ENCODE measurements at regions not wholly inside any gene's neighbourhood (a gene's known extent, or its start where the extent isn't known, plus 50 kb on each side); places are given as distances from the start of the nearest gene placed in this dataset.

GRCh38 chr10:29131952-29132547 lies 156.8 kb upstream of the LYZL1 start:
- DNase-seq: no peak

GRCh38 chr10:29132551-29133111 lies 156.2 kb upstream of the LYZL1 start:
- no peak for DNase-seq

DNA sequence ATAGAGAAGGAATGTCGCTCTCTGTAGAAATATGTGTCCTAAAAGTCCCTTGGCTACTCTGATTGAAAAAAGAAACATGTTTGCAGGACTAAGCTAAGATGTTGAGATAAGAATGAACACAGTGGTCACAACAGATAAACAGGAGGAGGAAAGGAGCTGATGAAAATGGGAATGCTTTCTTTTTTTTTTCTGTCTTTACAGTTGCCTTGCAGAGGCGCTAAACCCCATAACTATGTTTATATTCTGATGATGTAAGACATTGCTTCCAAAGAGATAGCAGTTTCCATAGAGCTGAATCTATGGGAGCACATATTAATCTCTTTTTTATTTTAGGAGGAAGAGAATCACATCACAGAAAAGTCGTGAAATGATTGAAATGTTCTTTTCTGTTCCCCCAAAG lies 153.5 kb upstream of the LYZL1 start:
- no peak for DNase-seq

GRCh38 chr10:29136411-29136810 lies 152.5 kb upstream of the LYZL1 start:
- DNase-seq: no peak

- DNase-seq: no peak
These were observed 148.7 kb upstream of the LYZL1 start for GRCh38 chr10:29140151-29140550.

- no peak for DNase-seq
These were observed 147.9 kb upstream of the LYZL1 start for GRCh38 chr10:29140991-29141390.

DNA sequence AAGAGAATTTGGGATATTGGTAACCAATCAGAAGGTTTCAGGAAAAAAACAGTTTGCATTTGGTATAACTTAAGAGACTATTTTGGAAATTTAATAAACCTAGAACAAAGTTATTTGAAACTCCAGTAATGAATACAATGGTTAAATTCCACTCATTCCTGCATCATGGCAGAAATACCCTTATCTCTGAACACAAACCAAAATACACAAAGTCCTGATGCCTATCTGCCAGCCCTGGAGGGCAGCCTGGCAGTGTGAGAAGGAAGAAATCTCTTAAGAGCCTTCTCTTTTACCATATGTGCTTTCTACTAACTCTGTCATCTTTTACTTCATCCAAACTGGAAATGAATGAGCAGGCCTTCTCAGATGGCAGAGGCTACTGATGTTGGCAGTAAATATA lies 147.1 kb upstream of the LYZL1 start:
- DNase-seq: no peak

DNA sequence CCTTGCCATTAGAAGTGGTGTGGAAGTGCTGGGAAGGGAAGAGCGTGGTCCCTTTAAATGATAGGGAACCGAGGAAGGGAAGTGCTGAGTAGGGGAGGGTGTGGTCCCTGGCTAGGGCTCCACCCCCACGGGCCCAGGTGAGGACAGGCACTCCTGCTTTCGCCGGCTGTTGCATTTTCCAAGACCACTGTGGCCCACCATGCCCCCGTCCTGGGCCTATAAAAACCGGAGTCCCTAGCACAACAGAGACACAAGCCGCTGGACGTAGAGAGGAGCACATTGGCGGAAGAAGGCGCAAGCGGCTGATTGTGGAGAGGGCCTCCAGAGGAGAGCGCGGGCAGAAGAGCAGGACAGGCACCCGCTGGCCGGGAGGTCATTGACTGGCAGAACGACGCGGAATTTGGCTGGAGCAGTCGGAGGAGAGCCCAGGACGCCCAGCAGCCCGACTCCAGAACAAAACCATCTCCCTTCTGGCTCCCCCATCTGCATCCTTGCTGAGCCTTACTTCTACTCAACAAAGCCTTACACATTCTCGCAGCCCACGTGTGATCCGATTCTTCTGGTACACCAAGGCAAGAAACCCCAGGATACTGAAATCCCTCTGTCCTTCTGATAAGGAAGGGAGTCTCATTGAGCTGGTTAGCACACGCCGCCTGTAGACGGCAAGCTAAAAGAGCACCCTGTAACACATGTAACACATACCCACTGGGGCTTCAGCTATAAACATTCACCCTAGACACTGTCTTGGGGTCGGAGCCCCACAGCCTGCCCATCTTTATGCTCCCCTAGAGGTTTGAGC lies 146.2 kb upstream of the LYZL1 start:
- no peak for DNase-seq

DNA sequence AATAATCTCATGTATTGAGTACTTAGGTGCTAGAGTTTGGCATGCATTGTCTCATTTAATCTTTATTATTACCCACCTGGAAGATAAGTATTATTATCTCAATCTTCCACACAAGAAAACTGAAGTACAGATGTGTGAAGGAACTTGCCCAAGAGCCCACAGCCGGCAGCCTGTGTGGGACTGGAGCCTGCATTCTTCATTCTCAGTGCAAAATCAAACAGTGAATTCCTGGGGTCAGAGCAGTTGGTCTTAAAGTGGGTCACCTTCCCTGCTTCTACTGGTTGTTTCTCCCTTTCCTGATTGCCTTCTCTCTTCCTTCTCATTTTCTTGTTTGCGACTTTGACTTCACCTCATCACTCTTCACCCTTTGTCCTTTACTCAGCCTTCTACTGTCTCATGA lies 144.7 kb upstream of the LYZL1 start:
- no peak for DNase-seq

DNA sequence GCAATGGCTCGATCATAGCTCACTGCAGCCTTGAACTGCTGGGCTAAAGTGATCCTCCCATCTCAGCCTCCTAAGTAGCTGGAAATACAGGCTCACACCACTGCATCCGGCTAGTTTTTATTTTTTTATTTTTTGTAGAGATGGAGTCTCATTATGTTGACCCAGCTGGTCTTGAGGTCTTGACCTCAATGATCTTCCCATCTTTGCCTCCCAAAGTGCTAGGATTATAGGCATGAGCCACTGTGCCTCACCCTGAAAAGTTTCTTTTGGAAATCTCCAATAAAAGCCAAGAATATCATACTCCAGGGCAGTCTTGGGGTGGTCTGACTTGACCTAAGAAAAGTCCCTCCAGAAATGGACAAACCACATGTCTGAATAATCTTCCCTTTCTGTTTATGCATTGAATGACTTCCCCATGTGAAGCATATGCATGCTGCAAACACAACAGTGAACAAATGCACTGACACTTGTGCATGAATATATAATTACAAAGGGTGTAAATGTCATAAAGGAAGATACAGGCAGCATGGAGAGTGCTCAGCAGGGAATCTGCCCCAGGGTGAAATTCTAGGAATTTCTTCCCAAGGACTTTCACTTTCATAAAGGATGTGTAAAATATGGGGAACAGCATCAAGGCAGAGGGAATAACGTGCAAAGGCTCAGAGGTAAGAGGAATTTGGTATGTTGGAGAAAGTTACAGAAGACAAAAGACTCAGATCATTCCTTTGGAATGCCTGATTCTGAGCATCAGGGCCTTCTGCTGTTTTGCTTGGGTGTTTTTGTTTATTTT lies 142.4 kb upstream of the LYZL1 start:
- DNase-seq: no peak

DNA sequence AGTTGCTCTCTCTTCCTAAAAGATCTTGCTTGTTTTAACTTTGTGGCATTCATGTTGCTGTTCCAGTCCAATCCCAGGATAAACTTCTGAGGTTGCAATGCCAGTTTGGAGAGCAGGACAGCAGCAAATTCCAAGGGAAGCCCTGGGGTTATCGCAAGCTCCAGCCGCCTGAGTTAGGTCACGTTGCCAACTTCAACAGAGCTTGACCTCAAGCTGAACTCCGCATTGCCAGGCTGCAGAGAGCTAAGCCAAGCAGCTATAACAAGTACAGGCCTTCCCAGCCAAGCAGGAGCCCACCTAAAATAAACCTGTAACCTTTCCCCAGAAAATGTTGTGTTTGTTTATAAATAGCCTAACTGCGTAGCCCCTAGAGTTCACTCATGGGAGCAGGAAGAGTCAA lies 138.9 kb upstream of the LYZL1 start:
- no peak for DNase-seq

- DNase-seq: no peak
These were observed 137.9 kb upstream of the LYZL1 start for GRCh38 chr10:29151005-29151404.

DNA sequence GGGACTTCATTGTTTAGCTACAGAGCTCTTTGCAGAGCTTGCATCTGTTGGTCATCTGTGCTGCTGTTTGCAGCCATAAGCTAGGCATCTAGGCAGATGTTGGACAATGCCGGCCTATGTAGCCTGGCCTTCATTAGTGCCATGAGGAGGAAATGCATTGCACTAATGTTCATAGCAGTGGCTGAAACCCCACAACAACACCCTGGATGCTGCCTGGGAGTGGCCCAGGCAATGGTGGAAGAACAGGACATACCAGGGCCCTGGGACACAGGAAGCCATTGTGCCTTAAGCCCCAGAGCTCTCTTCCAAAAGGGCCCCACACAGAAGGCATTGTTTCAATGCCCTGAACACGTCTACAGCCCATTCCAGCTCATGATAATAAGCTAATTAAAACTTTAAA lies 131.5 kb upstream of the LYZL1 start:
- no peak for DNase-seq

- no peak for DNase-seq
These were observed 130.8 kb upstream of the LYZL1 start for GRCh38 chr10:29158066-29158465.

DNA sequence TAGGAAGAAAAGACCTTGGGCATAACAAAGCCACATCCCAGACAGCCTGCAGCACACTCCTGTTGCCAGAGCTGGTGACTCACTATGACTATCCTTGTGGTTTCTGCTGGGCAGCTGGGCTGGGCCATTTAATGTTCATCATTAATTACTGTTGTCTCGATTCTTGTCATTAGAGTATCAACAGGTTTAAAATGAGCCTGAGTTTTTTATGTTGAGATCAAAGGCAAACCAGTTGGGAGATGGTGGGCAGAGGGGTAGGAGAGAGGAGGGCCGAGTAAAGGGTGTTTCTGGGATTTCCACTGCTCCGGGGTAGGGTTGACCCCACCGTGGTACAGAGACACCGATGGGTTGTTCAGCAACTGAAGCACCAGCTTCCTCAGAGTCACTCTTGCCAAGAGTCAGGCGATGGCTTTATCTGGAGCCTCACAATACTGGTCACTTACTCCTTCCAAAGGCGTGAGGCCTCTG lies 128.7 kb upstream of the LYZL1 start:
- no peak for DNase-seq

- DNase-seq: no peak
These were observed 125.1 kb upstream of the LYZL1 start for GRCh38 chr10:29163746-29164145.

- no peak for DNase-seq
These were observed 122.2 kb upstream of the LYZL1 start for GRCh38 chr10:29166713-29167112.

DNA sequence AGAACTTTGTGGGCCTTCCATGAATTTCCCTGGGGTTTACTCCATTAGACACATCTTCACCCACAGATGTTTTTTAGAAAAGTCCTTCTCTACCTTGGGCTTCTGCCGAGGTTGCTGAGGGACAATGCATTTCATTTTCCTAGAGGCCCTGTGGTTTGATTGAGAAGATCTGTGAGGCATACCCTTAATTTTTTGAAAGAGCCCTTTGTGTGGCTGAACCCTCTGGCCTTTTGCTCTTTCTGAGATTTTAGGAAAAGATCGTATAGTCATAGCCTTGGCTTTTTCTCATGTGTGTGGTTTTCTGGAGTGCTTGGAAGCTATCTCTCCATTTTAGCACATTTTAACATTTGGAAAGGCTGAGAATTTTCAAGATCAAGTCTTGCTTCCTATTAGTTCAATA lies 119.8 kb upstream of the LYZL1 start:
- DNase-seq: no peak

- no peak for DNase-seq
These were observed 117.2 kb upstream of the LYZL1 start for GRCh38 chr10:29171717-29172116.

DNA sequence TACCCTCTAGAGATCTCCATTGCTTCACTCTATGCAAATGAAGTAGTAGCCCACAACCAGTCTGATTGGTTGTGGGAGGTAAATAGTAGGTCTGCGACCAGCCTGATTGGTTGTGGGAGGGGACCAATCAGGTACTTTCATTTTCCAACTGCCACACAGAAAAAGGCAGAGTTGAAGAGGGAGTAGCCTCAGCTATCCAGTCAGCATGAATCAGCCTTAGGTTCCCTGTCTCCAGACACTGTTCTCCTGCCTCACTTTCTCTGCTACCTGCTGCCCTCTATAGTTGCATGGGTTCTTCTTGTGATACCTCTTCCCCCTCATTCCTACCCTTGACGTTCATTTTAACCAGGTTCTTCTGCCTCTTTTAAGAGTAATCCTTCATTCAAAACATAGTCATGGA lies 114.5 kb upstream of the LYZL1 start:
- DNase-seq: no peak

DNA sequence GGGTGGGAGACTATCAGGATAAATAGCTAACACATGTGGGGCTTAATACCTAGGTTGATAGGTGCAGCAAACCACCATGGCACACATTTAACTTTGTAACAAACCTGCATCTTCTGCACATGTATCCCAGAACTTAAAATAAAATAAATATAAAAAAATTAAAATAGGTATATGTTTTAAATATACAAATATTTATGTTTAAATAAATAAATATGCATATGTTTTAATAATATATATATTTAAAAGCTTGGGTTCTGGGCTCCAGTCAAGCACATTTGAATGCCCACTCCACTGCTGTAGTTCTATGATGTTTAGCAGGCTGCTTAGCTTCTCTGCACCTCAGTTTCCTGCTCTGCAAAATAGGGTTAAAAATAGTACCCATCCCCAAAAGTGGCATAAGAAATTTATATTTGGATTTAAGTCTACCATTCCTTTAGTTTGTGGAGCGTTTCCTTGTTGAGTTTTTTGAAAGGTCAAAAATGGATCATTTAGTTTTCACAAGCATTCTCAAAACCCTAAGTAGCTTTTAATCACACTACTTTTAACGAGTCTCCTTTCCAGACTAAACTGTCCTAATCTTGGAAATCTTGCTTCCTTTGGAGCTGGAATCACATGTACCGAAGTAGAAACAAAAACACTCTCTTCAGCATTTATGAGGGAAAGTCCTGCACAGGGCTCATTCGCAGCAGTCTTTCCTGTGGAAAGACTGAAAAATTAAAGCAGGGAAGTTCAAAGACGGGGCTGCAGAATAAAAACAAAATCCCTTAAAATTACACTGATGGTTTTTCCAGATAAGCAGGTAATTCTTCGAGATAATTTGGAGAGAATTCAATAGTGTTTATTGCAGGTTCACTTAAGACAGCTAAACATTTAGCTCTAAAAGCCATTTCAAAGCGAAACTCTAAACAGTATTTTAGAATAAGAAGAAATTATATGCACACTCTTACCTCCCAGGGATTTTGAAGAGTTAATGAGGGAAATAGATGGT lies 111.7 kb upstream of the LYZL1 start:
- no peak for DNase-seq

GRCh38 chr10:29181936-29182335 lies 106.9 kb upstream of the LYZL1 start:
- no peak for DNase-seq

All from KG1 (cell line).